ENCODE measurements at regions not wholly inside any gene's neighbourhood (a gene's known extent, or its start where the extent isn't known, plus 50 kb on each side); places are given as distances from the start of the nearest gene placed in this dataset.

DNA sequence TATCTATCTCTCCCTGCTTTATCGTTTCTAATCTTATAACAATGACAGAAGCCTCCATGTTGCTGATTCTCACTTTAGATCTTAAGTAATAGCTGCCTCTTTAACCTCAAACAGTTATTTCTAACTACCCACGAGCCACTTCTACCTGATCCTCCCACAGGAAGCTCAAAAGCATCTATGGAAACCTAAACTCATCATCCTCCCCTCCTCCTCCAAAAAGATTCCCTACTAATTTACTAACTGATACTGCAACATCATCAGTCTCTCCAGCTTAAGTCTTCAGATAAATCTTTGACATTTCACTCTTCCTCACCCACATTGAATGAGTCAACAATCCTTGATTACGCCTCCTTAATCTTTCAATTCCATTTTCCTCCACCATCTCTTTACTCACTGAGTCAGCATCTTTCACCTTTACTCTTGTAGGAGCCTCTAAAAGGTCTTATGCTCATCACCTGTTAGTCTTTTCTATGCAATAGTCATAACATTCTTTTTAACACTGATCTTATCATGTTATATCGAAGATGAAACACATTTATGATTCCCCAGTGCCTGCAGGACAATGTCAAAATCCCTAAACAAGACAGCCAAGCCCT, 526.7 kb upstream of the CDH4 start:
- Histone ChIP-seq H3K79me2 (ENCODE audit: control insufficient read depth, insufficient read depth, low read length, poor library complexity) (no peaks in the 10 kb centered on the region), H4K8ac (ENCODE audit: low read depth, low read length) (no peak overlapping the region), H2BK5ac (ENCODE audit: low read depth, low read length, poor library complexity) (no peak overlapping the region), H4K12ac (ENCODE audit: low read depth, low read length) (no peak overlapping the region), H2BK120ac (ENCODE audit: insufficient read depth, low read length, poor library complexity) (no peak overlapping the region), H2AK5ac (ENCODE audit: low read length) (no peak overlapping the region), H3K36me3 (ENCODE audit: control insufficient read depth in 1 of 2, insufficient read depth in 2 of 2, low read length in 2 of 2) (no peaks in the 10 kb centered on the region), H3K18ac (ENCODE audit: low read length) (no peak overlapping the region), H3K27me3 (ENCODE audit: insufficient read depth, low read length) (no peaks in the 10 kb centered on the region), H3K79me1 (ENCODE audit: low read length) (no peaks in the 10 kb centered on the region), H2AFZ (ENCODE audit: insufficient read depth, low read length, poor library complexity) (no peak overlapping the region), H3K9me3 (ENCODE audit: insufficient read depth, low read depth, low read length) (peaks cover 2% of the 10 kb centered on the region), H3K4me1 (ENCODE audit: control insufficient read depth in 1 of 2, insufficient read depth in 2 of 2, low read length in 2 of 2) (no peaks in the 10 kb centered on the region), H3K9ac (ENCODE audit: low read length) (no peak overlapping the region), H3K14ac (ENCODE audit: low read length) (no peak overlapping the region), H2BK12ac (ENCODE audit: low read length) (no peak overlapping the region), H3K4ac (ENCODE audit: low read depth, low read length) (no peak overlapping the region), H4K91ac (ENCODE audit: low read depth, low read length) (no peak overlapping the region), H3K4me3 (ENCODE audit: low read depth, low read length) (no peak overlapping the region), H3K23ac (ENCODE audit: low read length) (no peak overlapping the region), H3K27ac (ENCODE audit: low read depth, low read length) (no peak overlapping the region), H3K4me2 (ENCODE audit: low read length) (no peak overlapping the region)
- WGBS (ENCODE audit: extremely low coverage, insufficient coverage, insufficient read length), result 100% methylated on average over 1 of the region's 4 CpGs
- DNase-seq, result no peak

DNA sequence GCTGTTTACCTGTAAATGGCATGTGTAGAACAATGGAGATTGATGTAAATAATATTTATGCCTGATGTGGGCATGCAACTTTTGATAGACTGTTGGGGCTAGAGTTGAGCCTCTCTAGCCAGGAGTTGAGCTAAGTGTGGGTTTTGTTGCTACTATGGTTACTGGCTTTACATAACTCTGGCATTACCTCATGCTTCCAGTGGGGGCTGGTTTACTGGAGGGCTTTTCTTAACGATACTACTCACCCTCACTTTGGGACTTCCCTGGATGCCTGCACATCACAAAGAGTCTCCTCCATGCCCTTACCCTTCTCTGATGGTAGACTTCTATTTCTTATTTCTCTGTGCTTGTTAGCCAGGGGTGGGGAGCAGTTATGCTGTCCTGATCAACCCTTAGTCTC, 524.6 kb upstream of the CDH4 start:
- no peak overlapping the region for H2AK5ac ChIP-seq (ENCODE audit: low read length)
- no peak for DNase-seq

DNA sequence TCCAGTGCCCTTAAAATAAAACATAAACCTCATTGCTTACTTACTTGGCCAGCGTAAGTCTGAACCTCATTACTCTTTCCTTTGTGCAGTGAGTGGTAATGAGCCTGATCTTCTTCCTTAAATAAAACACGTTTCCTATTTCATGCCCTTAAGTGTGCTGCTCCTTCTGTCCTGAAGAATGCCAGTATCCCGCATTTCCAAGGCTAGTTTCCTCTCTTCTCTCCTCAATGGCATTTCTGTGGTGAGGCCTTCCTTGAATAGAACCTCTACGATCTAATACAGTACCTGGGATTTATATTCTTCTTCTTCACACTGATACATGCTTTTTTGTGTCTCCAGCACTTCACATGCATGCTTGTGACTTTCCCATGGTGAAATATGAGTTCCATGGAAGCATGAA, 523.4 kb upstream of the CDH4 start:
- Histone ChIP-seq H4K12ac (ENCODE audit: low read depth, low read length) (no peak overlapping the region), H3K4me2 (ENCODE audit: low read length) (no peak overlapping the region), H3K36me3 (ENCODE audit: control insufficient read depth in 1 of 2, insufficient read depth in 2 of 2, low read length in 2 of 2) (no peaks in the 10 kb centered on the region), H3K79me2 (ENCODE audit: control insufficient read depth, insufficient read depth, low read length, poor library complexity) (no peaks in the 10 kb centered on the region), H3K18ac (ENCODE audit: low read length) (no peak overlapping the region), H3K27me3 (ENCODE audit: insufficient read depth, low read length) (no peaks in the 10 kb centered on the region), H4K91ac (ENCODE audit: low read depth, low read length) (no peak overlapping the region), H3K4ac (ENCODE audit: low read depth, low read length) (no peak overlapping the region), H2AK5ac (ENCODE audit: low read length) (no peak overlapping the region), H3K4me3 (ENCODE audit: low read depth, low read length) (no peak overlapping the region), H2AFZ (ENCODE audit: insufficient read depth, low read length, poor library complexity) (no peak overlapping the region), H4K8ac (ENCODE audit: low read depth, low read length) (no peak overlapping the region), H3K14ac (ENCODE audit: low read length) (no peak overlapping the region), H2BK5ac (ENCODE audit: low read depth, low read length, poor library complexity) (no peak overlapping the region), H2BK120ac (ENCODE audit: insufficient read depth, low read length, poor library complexity) (no peak overlapping the region), H3K9ac (ENCODE audit: low read length) (no peak overlapping the region), H3K4me1 (ENCODE audit: control insufficient read depth in 1 of 2, insufficient read depth in 2 of 2, low read length in 2 of 2) (no peaks in the 10 kb centered on the region), H3K9me3 (ENCODE audit: insufficient read depth, low read depth, low read length) (peaks cover 2% of the 10 kb centered on the region), H3K79me1 (ENCODE audit: low read length) (no peaks in the 10 kb centered on the region), H3K27ac (ENCODE audit: low read depth, low read length) (no peak overlapping the region), H3K23ac (ENCODE audit: low read length) (no peak overlapping the region), H2BK12ac (ENCODE audit: low read length) (no peak overlapping the region)
- WGBS (ENCODE audit: extremely low coverage, insufficient coverage, insufficient read length), result no CpG with 5 or more reads among the region's 4 CpGs
- DNase-seq, result no peak

More for the DNA sequence above, 524.6 kb upstream of the CDH4 start:
- H3K79me2 ChIP-seq (ENCODE audit: control insufficient read depth, insufficient read depth, low read length, poor library complexity), result no peaks in the 10 kb centered on the region
- H4K91ac ChIP-seq (ENCODE audit: low read depth, low read length), result no peak overlapping the region
- no peaks in the 10 kb centered on the region for H3K36me3 ChIP-seq (ENCODE audit: control insufficient read depth in 1 of 2, insufficient read depth in 2 of 2, low read length in 2 of 2)
- no peak overlapping the region for H3K23ac ChIP-seq (ENCODE audit: low read length)
- H3K14ac ChIP-seq (ENCODE audit: low read length), result no peak overlapping the region
- H3K4ac ChIP-seq (ENCODE audit: low read depth, low read length), result no peak overlapping the region
- H2BK120ac ChIP-seq (ENCODE audit: insufficient read depth, low read length, poor library complexity), result no peak overlapping the region
- no CpG with 5 or more reads among the region's 1 CpG for WGBS (ENCODE audit: extremely low coverage, insufficient coverage, insufficient read length)
- H4K12ac ChIP-seq (ENCODE audit: low read depth, low read length), result no peak overlapping the region
- no peak overlapping the region for H3K9ac ChIP-seq (ENCODE audit: low read length)
- H3K4me3 ChIP-seq (ENCODE audit: low read depth, low read length), result no peak overlapping the region
- no peak overlapping the region for H3K27ac ChIP-seq (ENCODE audit: low read depth, low read length)
- no peaks in the 10 kb centered on the region for H3K79me1 ChIP-seq (ENCODE audit: low read length)
- no peak overlapping the region for H3K18ac ChIP-seq (ENCODE audit: low read length)
- no peaks in the 10 kb centered on the region for H3K27me3 ChIP-seq (ENCODE audit: insufficient read depth, low read length)
- H3K4me1 ChIP-seq (ENCODE audit: control insufficient read depth in 1 of 2, insufficient read depth in 2 of 2, low read length in 2 of 2), result no peaks in the 10 kb centered on the region
- H2BK5ac ChIP-seq (ENCODE audit: low read depth, low read length, poor library complexity), result no peak overlapping the region
- H3K4me2 ChIP-seq (ENCODE audit: low read length), result no peak overlapping the region
- H2AFZ ChIP-seq (ENCODE audit: insufficient read depth, low read length, poor library complexity), result no peak overlapping the region
- H3K9me3 ChIP-seq (ENCODE audit: insufficient read depth, low read depth, low read length), result peaks cover 2% of the 10 kb centered on the region
- no peak overlapping the region for H2BK12ac ChIP-seq (ENCODE audit: low read length)
- no peak overlapping the region for H4K8ac ChIP-seq (ENCODE audit: low read depth, low read length)

DNA sequence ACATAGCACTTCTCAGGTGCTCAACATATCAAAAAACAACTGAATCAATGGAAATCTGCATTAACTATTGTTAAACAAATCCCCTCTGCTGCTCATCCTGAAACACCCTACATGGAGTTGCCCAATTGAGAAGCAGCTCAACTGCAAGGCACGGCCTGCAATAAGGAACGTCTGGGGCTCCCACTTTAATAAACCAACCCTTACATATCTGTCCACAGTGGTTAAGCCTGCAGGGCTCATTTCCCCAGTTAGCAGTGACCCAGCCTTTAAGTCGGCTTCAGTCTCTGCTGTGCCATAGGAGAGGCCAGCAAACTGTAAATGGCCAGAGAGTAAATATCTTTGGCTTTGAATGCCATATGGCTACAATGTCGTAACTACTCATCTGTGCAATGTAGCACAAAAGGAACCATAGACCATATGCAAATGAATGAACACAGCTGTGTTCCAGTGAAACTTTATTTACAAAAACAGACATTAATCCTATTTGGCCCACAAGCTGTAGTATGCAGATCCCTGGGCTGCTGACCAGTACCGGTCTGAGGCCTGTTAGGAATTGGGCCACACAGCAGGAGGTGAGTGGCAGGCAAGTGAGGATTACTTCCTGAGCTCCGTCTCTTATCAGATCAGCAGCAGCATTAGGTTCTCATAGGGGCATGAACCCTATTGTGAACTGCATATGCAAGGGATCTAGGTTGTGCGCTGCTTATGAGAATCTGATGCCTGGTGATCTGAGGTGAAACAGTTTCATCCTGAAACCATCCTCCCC, 522.7 kb upstream of the CDH4 start:
- H3K4me2 ChIP-seq (ENCODE audit: low read length), result no peak overlapping the region
- no peak overlapping the region for H2BK5ac ChIP-seq (ENCODE audit: low read depth, low read length, poor library complexity)
- H3K9me3 ChIP-seq (ENCODE audit: insufficient read depth, low read depth, low read length), result peaks cover 2% of the 10 kb centered on the region
- no peak overlapping the region for H3K9ac ChIP-seq (ENCODE audit: low read length)
- no peak overlapping the region for H4K12ac ChIP-seq (ENCODE audit: low read depth, low read length)
- WGBS (ENCODE audit: extremely low coverage, insufficient coverage, insufficient read length), result no CpG with 5 or more reads among the region's 7 CpGs
- no peak overlapping the region for H3K4me3 ChIP-seq (ENCODE audit: low read depth, low read length)
- no peaks in the 10 kb centered on the region for H3K27me3 ChIP-seq (ENCODE audit: insufficient read depth, low read length)
- no peak overlapping the region for H3K23ac ChIP-seq (ENCODE audit: low read length)
- H3K4ac ChIP-seq (ENCODE audit: low read depth, low read length), result no peak overlapping the region
- H3K79me1 ChIP-seq (ENCODE audit: low read length), result no peaks in the 10 kb centered on the region
- H3K79me2 ChIP-seq (ENCODE audit: control insufficient read depth, insufficient read depth, low read length, poor library complexity), result no peaks in the 10 kb centered on the region
- no peaks in the 10 kb centered on the region for H3K4me1 ChIP-seq (ENCODE audit: control insufficient read depth in 1 of 2, insufficient read depth in 2 of 2, low read length in 2 of 2)
- no peak overlapping the region for H2AK5ac ChIP-seq (ENCODE audit: low read length)
- H2BK120ac ChIP-seq (ENCODE audit: insufficient read depth, low read length, poor library complexity), result no peak overlapping the region
- no peak for DNase-seq
- no peak overlapping the region for H4K91ac ChIP-seq (ENCODE audit: low read depth, low read length)
- no peak overlapping the region for H3K14ac ChIP-seq (ENCODE audit: low read length)
- no peaks in the 10 kb centered on the region for H3K36me3 ChIP-seq (ENCODE audit: control insufficient read depth in 1 of 2, insufficient read depth in 2 of 2, low read length in 2 of 2)
- no peak overlapping the region for H3K18ac ChIP-seq (ENCODE audit: low read length)
- H4K8ac ChIP-seq (ENCODE audit: low read depth, low read length), result no peak overlapping the region
- no peak overlapping the region for H3K27ac ChIP-seq (ENCODE audit: low read depth, low read length)
- H2AFZ ChIP-seq (ENCODE audit: insufficient read depth, low read length, poor library complexity), result no peak overlapping the region
- no peak overlapping the region for H2BK12ac ChIP-seq (ENCODE audit: low read length)
